ENCODE measurements at regions not wholly inside any gene's neighbourhood (a gene's known extent, or its start where the extent isn't known, plus 50 kb on each side); places are given as distances from the start of the nearest gene placed in this dataset.

DNA sequence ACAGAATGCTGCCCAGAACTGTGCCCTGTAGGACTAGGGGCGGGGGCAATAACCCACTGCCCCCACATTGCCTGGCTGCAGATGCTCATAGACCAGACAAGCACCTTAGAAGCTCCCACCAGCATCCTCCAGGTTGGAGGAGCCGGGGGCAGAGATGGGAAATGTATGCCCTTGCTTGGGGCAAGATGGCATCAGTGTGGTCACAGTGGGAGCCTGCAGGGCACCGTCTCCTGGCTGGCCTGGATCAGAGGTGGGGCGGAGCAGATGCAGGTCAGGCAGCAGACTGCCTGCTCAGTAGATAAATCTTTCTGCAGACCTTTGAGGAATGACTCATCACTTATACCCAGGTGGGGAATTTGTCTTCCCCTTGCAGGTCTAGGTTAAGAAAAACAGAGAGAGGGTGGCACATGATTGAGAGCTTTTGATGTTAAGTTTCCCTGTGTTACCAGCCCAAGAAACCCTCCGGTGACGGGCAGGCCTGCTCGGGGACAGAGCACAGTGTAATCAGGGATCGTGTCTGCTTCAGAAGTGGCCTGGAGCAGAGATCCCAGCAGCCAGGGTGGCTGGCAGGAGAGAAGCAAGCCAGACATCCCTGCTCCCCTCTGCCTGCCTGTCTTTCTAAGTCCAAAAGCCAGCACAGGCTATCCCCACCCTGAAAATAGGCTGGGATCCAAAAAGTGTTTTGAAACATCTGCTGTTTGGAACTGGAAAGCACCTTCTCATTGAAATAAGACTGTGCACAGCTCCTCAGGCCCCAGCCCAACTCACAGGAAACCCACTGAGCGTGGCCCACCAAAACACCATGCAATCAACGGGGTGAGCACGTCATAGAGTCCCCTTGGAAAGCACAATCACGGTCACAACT, 50.7 kb upstream of the RPL38 start:
- DNase-seq, result no peak

GRCh38 chr17:74153456-74153810, 50.0 kb upstream of the RPL38 start:
- no peak for DNase-seq
